SIG-M5 treated with dmso at 0.1 percent for 504 hours (cell line): ENCODE measurements at regions not wholly inside any gene's neighbourhood (a gene's known extent, or its start where the extent isn't known, plus 50 kb on each side); places are given as distances from the start of the nearest gene placed in this dataset.

ENCODE experiments used
- DNase-seq: peaks from one replicate; lab custom pipeline; 2025; ENCODE audit not compliant: unreplicated experiment; lab: John Stamatoyannopoulos, UW

DNA sequence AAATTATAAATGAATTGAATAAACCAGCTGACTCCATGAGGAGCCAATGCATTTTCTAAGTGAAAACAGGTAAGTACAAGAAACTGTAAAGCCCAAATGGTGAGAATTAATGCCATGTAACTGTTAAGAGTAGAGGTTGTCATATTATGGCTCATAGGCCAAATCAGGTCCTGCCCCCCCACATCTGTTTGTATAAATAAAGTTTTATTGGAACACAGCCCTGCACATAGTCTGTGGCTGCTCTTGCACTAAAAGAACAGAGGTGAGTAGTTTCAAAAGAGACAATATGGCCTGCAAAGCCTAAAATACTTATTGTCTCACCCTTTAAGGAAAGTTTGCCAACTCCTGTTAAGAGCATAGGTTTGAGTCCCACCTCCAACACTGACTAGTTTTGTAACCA is 140.5 kb upstream of the SRRM4 start:
- DNase-seq, result no peak

GRCh38 chr12:118841588-118841987 is 139.8 kb upstream of the SRRM4 start:
- DNase-seq, result no peak

DNA sequence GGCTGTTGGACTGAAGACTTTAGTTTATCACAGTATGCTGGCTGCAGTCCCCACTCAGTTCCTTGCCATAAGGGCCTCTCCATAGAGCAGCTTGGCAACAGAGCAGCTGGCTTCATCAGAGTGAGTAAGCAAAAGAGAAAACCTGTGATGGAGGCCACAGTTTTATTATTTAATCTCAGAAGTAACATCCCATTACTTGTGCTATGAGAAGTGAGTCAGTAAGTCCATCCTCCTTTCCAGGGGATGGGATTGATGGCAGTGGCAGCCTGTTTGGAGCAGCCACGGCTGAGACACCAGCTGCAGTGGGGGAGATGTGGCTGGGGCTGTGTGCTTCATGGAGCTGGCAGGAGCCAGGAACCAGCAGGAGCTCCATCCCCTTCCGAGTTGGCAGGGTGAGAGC is 138.5 kb upstream of the SRRM4 start:
- DNase-seq, result no peak

- no peak for DNase-seq
Measured at GRCh38 chr12:118846416-118846815, 134.9 kb upstream of the SRRM4 start.

DNA sequence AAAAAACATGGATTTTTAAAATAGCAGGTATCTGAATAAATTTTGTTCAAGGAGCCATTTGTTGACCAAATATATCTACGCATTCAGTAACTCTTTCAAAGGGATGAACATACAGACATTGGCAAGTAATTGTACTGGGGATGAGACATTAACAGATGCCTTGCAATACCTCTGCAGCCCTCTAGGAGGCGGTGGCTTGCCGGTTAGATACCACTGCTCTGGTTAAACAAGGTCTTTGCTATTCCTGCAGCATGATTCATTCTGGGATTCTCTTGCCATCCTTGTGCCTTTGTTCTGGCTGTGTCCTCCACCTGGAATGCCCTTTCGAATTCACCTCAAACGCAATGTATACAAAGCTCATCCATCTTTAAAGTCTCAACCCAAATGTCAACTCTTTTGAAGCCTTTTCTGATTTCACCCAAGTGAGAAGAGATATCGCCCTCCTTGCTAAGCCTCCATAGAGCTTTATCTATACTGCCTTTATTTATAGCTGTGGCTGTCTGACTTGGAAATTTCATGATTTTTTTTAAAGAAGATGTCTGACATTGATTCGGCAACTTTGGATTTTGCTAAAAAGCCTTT is 131.0 kb upstream of the SRRM4 start:
- DNase-seq, result no peak

DNA sequence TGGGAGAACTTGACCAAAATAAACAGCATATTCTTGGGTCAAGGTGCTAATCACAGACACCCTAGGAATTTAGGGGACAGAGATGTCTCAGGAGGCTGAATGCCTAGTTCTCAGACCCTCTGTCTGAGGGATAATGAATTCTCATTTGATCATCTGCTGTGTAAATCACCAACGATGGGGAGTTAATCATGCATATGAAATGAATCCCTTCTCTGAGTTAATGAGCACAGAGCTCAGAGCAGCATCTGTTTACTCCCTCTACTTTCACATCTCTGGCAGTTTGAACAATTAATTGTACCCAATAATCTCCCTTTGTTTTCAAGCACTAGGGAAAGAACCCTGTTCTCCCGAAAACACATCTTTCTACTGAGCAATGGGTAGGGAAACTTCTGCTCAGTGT is 129.4 kb upstream of the SRRM4 start:
- DNase-seq, result no peak

GRCh38 chr12:118853634-118854033 is 127.7 kb upstream of the SRRM4 start:
- no peak for DNase-seq

DNA sequence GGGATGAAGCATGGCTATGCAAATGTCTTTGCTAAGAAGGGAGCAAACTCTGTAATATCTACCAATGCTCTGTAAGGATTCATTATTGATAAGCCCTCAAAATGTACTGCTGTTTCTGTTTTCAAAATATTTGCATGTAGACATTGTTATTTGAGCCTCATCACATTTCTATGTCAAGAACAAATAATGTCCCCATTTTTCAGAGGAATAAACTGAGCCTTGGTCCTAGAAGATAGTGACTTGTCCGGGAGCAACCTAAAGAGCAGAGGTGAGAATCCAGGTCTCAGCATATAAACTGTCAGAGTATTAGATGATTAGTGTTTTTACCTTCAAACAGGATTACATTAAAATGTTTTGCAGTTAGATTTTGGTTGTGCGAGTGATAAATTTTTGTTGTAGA is 125.5 kb upstream of the SRRM4 start:
- DNase-seq, result no peak

DNA sequence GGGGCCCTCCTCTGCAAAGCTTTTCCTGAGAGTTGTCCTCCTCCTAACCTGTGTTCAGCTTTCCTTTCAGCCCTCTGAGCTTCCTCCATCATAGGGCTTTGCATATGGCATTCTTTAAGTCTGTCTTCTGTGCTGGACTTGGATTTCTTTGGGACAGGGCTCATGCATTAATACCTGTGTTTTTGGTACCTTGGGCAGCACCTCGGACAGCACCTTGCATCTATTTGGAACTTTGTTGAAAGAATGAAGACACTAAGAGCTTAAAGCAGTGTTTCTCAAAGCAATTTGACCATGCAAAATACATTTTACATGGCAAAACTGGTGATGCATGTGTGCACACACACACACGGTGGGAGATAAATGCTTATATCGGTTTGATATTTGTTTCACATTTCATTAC is 115.0 kb upstream of the SRRM4 start:
- DNase-seq, result no peak

GRCh38 chr12:118870551-118870950 is 110.8 kb upstream of the SRRM4 start:
- no peak for DNase-seq

DNA sequence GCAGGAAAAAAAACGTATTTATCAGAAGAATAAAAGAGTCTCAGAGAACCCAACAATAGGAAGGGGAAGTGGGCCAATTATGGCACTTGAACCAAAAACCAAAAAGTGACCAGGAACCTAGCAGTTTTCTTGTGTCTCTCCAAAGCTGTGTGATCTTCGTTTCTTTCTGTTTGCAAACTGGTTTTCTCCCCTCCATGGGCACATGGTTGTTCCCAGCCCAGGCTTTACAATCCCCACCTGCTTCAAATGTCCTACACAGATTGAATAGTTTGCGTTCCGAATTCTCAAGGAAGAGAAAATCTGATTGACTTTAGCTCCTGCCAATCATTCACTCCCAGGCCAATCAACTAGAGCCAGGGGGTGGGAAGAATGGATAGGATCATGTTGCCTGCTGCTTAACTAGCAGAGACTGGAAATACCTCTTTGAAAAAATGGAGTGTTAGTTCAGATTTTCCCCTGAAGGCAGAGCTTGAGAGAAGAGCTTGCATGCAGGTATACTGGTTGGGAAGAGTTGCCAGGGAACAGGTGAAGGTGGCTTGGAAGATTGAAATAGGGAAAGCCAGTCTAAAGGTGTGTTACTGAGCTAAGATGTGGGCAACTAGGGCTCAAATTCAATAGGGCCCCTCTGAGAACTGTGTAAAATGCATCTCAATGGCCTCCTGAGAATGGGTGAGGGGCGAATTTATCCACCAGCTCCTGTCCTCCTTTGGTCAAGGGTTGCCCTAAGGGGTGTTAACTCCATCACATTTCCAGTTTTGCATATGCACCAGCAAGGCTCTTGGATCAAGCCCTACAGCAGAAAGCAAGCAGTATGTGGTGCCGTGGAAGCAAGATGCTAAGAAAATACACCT is 106.4 kb upstream of the SRRM4 start:
- DNase-seq, result no peak

DNA sequence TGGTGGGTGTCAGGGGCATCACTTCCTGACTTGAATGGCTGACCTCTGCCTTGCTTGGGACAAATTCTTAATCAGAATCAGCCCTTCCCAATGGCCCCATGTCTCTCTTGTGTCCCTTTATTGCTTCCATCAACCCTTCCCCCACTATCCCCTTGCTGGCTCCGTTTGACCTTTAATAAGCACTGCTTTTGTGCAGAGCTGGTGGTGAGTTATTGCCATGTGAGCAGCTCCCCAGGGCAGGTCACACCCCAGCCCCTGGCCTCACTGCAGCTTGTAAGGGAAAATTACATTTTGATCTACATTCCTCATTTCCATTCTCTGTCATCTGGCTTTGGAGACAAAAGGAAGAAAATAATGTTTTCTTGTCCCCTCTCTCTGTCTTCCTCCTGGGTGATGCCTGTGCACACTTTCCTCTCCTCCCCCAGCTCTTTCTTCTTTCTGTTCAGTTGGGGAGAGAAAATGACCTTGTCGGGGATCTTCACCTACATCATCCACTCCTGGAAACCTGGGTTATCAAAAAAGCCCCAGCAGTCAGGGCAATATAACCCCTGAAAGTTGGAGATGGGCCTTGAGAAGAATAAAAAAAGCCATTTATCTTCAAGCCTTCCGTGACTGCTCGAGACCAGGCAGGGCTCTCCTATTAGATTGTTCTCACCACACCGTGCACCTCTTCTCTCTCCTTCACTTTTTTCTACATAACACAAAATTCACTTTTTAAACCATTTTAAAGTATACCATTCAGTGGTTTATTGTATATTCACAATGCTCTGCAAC is 100.4 kb upstream of the SRRM4 start:
- no peak for DNase-seq

GRCh38 chr12:118884226-118884625 is 97.1 kb upstream of the SRRM4 start:
- no peak for DNase-seq

DNA sequence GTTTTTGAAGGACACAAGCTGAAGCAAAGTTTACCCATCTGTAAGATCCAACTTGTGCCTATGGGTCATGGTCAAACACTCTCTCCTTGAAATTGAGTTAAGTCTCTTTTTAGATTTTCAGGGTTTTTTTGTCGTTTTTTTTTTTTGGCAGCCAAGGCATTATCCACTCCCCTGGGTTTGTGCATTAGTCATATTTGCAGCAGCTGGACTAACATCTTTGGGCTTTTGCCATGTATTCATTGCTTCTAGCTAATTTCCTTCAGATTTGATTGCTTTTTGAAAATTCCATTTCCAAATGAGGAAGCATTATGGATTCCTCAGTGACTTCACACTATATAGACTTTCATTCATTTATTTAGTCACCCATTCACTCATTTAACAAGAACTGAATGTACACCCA is 80.3 kb upstream of the SRRM4 start:
- DNase-seq, result no peak

- DNase-seq, result no peak
Measured at GRCh38 chr12:118908811-118909210, 72.5 kb upstream of the SRRM4 start.

DNA sequence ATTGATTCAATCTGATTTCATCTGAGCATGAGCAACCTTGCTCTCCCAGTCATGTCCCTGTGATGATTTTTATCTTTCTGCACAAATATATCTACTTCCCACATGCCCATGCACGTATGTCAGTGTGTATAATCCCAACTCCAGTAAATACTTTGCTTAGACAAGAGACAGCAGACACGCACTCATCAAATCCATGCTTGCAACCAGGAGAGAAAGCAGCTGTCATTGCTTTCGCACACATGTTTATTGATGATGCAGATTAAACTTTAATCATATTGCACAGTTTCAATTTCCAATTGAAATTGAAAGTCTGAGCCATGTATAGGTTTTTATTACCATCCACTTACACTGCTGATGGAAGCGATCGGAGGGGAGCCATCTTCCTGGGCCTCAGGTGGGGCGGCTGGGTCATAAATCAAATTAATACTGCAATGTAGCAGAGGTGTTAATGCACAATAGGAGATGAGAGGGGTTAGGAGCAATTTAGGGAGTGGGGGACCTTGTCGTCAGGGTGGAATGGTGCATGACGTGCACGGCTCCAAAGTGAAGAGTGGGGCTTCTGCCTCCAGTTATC is 68.6 kb upstream of the SRRM4 start:
- no peak for DNase-seq

DNA sequence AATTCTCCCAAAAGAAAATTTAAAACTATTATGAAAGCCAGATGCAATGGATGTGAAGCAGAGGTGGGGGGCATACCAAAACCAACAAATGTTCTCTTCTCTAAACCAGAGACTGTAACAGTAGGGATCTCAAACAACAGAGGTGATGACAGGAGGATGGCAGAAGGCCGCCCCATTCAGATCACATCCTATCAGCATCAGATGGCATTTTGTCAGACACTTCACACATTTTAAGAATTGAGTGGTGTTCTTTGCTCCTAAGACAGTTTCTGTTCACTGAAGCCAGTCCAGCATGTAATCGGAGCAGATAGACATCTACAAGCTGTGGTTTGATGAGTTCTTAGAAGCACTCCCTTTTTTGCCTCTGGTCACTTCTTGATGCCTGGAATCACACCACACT is 59.6 kb upstream of the SRRM4 start:
- DNase-seq, result no peak

- no peak for DNase-seq
Measured at GRCh38 chr12:118922405-118922804, 58.9 kb upstream of the SRRM4 start.

DNA sequence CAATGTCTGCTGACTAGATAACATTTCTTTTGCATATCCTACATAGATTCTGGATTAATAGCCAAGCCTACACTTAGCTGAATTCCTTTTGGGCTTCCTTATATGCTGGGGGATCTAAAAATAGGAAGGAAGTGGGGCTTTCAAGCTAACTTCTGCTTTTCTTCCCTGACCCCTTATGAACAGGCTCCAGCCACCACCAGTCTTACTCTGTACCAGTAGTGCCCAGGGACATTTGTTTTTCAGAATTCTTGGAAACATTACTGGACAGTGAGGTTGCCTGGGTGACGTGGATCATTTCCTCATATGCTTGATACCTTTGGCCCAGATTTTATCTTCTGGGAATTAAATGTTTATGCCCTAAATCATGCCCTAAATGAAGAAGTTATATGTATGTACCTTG is 55.9 kb upstream of the SRRM4 start:
- DNase-seq, result peak; percentile 6

DNA sequence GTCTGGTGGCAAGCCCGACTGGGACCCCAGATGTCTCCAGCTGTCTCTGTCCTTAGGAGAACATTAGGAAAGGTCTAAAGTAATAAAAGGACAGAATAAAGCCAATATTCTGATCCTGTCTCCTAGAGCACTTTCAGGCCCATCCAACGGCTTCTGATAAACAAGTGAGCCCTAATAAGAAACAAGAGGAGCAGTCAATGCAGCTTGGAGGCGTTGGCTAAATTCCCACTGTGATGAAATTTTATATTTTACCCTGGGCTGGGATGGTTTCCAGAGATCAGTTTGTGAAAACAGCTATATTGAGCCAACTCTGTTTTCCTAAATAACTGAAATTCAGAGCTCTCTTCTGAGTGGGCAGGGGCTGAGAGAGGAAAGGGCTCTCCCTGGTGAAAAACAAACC is 55.5 kb upstream of the SRRM4 start:
- no peak for DNase-seq
